ENCODE measurements at regions not wholly inside any gene's neighbourhood (a gene's known extent, or its start where the extent isn't known, plus 50 kb on each side); places are given as distances from the start of the nearest gene placed in this dataset.

DNA sequence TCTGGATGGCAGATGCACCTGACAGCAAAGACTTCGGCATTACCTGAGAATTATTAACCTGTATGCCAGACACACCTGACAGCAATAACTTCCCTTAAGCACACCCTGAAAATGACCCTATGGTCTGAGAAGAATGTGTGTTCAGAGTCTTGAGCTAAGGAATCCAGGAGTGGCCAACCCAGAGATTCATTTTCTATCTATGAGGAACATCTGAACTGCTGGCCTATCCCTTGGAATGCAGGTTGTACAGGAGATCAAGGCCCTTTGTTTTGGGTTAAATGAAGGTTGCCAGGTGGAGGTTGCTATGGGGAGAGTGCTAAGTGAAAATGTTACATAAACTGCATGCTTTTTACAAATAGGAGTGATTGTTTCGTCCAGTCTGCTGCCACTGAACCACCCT, 200.9 kb upstream of the MEIS1 start:
- no peak for TF ChIP-seq CTCF (IDR thresholded peaks at IDR 0.05)
- TF ChIP-seq TCF7L2 (IDR thresholded peaks at IDR 0.05; ENCODE audit: low read depth, low read length): no peak

Data from Panc1 (cell line).